ENCODE measurements at regions not wholly inside any gene's neighbourhood (a gene's known extent, or its start where the extent isn't known, plus 50 kb on each side); places are given as distances from the start of the nearest gene placed in this dataset.

DNA sequence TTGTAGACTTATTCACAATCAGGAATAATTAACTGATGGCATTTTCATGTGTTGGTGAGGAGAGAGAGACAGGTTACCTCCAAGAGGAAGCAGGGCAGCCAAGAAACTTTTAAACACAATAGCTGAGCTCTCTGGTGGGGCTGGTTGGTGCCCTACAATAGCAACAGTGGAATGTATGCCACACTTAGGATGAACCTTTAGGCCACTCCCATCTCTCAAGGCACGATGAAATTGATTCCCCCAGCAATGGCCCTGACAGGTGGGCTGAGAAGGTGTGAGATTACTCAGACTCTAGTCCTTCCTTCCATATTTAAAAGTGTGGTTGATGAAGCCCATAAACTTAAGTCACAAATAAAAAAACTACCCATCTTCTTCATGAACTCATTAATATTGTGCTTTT, 219.4 kb upstream of the CYRIA start:
- TF ChIP-seq, protein P1, sequence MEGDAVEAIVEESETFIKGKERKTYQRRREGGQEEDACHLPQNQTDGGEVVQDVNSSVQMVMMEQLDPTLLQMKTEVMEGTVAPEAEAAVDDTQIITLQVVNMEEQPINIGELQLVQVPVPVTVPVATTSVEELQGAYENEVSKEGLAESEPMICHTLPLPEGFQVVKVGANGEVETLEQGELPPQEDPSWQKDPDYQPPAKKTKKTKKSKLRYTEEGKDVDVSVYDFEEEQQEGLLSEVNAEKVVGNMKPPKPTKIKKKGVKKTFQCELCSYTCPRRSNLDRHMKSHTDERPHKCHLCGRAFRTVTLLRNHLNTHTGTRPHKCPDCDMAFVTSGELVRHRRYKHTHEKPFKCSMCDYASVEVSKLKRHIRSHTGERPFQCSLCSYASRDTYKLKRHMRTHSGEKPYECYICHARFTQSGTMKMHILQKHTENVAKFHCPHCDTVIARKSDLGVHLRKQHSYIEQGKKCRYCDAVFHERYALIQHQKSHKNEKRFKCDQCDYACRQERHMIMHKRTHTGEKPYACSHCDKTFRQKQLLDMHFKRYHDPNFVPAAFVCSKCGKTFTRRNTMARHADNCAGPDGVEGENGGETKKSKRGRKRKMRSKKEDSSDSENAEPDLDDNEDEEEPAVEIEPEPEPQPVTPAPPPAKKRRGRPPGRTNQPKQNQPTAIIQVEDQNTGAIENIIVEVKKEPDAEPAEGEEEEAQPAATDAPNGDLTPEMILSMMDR (IDR thresholded peaks at IDR 0.05): no peak
- TF ChIP-seq POLR2A (IDR thresholded peaks at IDR 0.05): no peak
